Neuron (in vitro differentiated cells): ENCODE measurements at regions not wholly inside any gene's neighbourhood (a gene's known extent, or its start where the extent isn't known, plus 50 kb on each side); places are given as distances from the start of the nearest gene placed in this dataset.

Experiments
- H2AFZ ChIP-seq: one replicate; pipeline ENCODE4 v1.6.1; 2013; ENCODE audit warnings: low read depth, mild to moderate bottlenecking, inconsistent platforms, low read length, moderate library complexity
- H3K27me3 ChIP-seq: one replicate; pipeline ENCODE4 v1.6.1; 2013; ENCODE audit warnings: low read length; ENCODE audit not compliant: insufficient read depth
- H3K36me3 ChIP-seq: one replicate; pipeline ENCODE4 v1.6.1; 2013; ENCODE audit warnings: low read length; ENCODE audit not compliant: insufficient read depth
- H3K4me1 ChIP-seq: one replicate; pipeline ENCODE4 v1.6.1; 2013; ENCODE audit warnings: low read length; ENCODE audit not compliant: insufficient read depth
- H3K4me3 ChIP-seq: 2 replicates; pipeline ENCODE4 v1.5.1; 2013; ENCODE audit warnings: mild to moderate bottlenecking, low read length, moderate library complexity
- H3K9me3 ChIP-seq: one replicate; pipeline ENCODE4 v1.6.1; 2013; ENCODE audit warnings: low read length

- Histone ChIP-seq H3K27me3 (no peaks in the 10 kb centered on the region), H3K4me3 (no peak overlapping the region), H3K36me3 (no peaks in the 10 kb centered on the region), H2AFZ (no peak overlapping the region), H3K9me3 (no peaks in the 10 kb centered on the region), H3K4me1 (no peaks in the 10 kb centered on the region)
Measured at GRCh38 chr13:73479351-73479750, 420.5 kb downstream of the KLF5 start.

GRCh38 chr13:73477441-73477840 lies 418.6 kb downstream of the KLF5 start:
- H3K27me3 ChIP-seq = no peaks in the 10 kb centered on the region
- H3K4me1 ChIP-seq = no peaks in the 10 kb centered on the region
- H2AFZ ChIP-seq = no peak overlapping the region
- no peaks in the 10 kb centered on the region for H3K36me3 ChIP-seq
- H3K9me3 ChIP-seq = no peaks in the 10 kb centered on the region
- H3K4me3 ChIP-seq = no peak overlapping the region

- H3K4me1 ChIP-seq = no peaks in the 10 kb centered on the region
- H2AFZ ChIP-seq = no peak overlapping the region
- H3K36me3 ChIP-seq = no peaks in the 10 kb centered on the region
Measured at GRCh38 chr13:73473016-73473415, 414.2 kb downstream of the KLF5 start.

GRCh38 chr13:73467125-73467524 lies 408.3 kb downstream of the KLF5 start:
- Histone ChIP-seq H2AFZ (no peak overlapping the region), H3K9me3 (no peaks in the 10 kb centered on the region), H3K4me1 (no peaks in the 10 kb centered on the region), H3K27me3 (no peaks in the 10 kb centered on the region), H3K36me3 (no peaks in the 10 kb centered on the region), H3K4me3 (no peak overlapping the region)

More at GRCh38 chr13:73473016-73473415, 414.2 kb downstream of the KLF5 start:
- Histone ChIP-seq H3K27me3 (no peaks in the 10 kb centered on the region), H3K9me3 (no peaks in the 10 kb centered on the region), H3K4me3 (no peak overlapping the region)

GRCh38 chr13:73466561-73466960 lies 407.8 kb downstream of the KLF5 start:
- Histone ChIP-seq H2AFZ (no peak overlapping the region), H3K9me3 (no peaks in the 10 kb centered on the region), H3K4me1 (no peaks in the 10 kb centered on the region), H3K27me3 (no peaks in the 10 kb centered on the region), H3K4me3 (no peak overlapping the region), H3K36me3 (no peaks in the 10 kb centered on the region)

GRCh38 chr13:73465617-73465971 lies 406.8 kb downstream of the KLF5 start:
- H3K4me1 ChIP-seq = no peaks in the 10 kb centered on the region
- no peak overlapping the region for H2AFZ ChIP-seq
- H3K4me3 ChIP-seq = no peak overlapping the region
- H3K9me3 ChIP-seq = no peaks in the 10 kb centered on the region
- H3K36me3 ChIP-seq = no peaks in the 10 kb centered on the region
- no peaks in the 10 kb centered on the region for H3K27me3 ChIP-seq

- no peak overlapping the region for H3K4me3 ChIP-seq
- no peaks in the 10 kb centered on the region for H3K4me1 ChIP-seq
- H3K9me3 ChIP-seq = no peaks in the 10 kb centered on the region
Measured at GRCh38 chr13:73464758-73465616, 406.2 kb downstream of the KLF5 start.

GRCh38 chr13:73462241-73462640 lies 403.4 kb downstream of the KLF5 start:
- no peaks in the 10 kb centered on the region for H3K36me3 ChIP-seq
- H2AFZ ChIP-seq = no peak overlapping the region
- no peaks in the 10 kb centered on the region for H3K9me3 ChIP-seq
- H3K4me1 ChIP-seq = no peaks in the 10 kb centered on the region
- H3K4me3 ChIP-seq = no peak overlapping the region
- H3K27me3 ChIP-seq = no peaks in the 10 kb centered on the region

More at GRCh38 chr13:73464758-73465616, 406.2 kb downstream of the KLF5 start:
- no peaks in the 10 kb centered on the region for H3K36me3 ChIP-seq
- no peaks in the 10 kb centered on the region for H3K27me3 ChIP-seq
- no peak overlapping the region for H2AFZ ChIP-seq

GRCh38 chr13:73451221-73452029 lies 392.6 kb downstream of the KLF5 start:
- no peak overlapping the region for H3K4me3 ChIP-seq

GRCh38 chr13:73450583-73450982 lies 391.8 kb downstream of the KLF5 start:
- no peaks in the 10 kb centered on the region for H3K27me3 ChIP-seq
- no peak overlapping the region for H2AFZ ChIP-seq
- H3K4me1 ChIP-seq = no peaks in the 10 kb centered on the region
- no peaks in the 10 kb centered on the region for H3K9me3 ChIP-seq
- H3K4me3 ChIP-seq = no peak overlapping the region
- no peaks in the 10 kb centered on the region for H3K36me3 ChIP-seq

More at GRCh38 chr13:73451221-73452029, 392.6 kb downstream of the KLF5 start:
- H3K9me3 ChIP-seq = no peaks in the 10 kb centered on the region
- H3K27me3 ChIP-seq = no peaks in the 10 kb centered on the region
- no peaks in the 10 kb centered on the region for H3K36me3 ChIP-seq
- no peaks in the 10 kb centered on the region for H3K4me1 ChIP-seq
- H2AFZ ChIP-seq = no peak overlapping the region

GRCh38 chr13:73449252-73449651 lies 390.4 kb downstream of the KLF5 start:
- no peaks in the 10 kb centered on the region for H3K9me3 ChIP-seq
- no peaks in the 10 kb centered on the region for H3K36me3 ChIP-seq
- H3K4me3 ChIP-seq = no peak overlapping the region
- H3K27me3 ChIP-seq = no peaks in the 10 kb centered on the region
- no peak overlapping the region for H2AFZ ChIP-seq
- no peaks in the 10 kb centered on the region for H3K4me1 ChIP-seq

GRCh38 chr13:73440296-73440895 lies 381.6 kb downstream of the KLF5 start:
- Histone ChIP-seq H3K4me1 (no peaks in the 10 kb centered on the region), H3K36me3 (no peaks in the 10 kb centered on the region), H3K9me3 (peaks cover 8% of the 10 kb centered on the region)

GRCh38 chr13:73433890-73434289 lies 375.1 kb downstream of the KLF5 start:
- Histone ChIP-seq H3K4me3 (no peak overlapping the region), H3K4me1 (no peaks in the 10 kb centered on the region), H3K36me3 (no peaks in the 10 kb centered on the region), H3K27me3 (no peaks in the 10 kb centered on the region), H3K9me3 (no peaks in the 10 kb centered on the region), H2AFZ (no peak overlapping the region)

More at GRCh38 chr13:73440296-73440895, 381.6 kb downstream of the KLF5 start:
- Histone ChIP-seq H3K27me3 (no peaks in the 10 kb centered on the region), H2AFZ (no peak overlapping the region), H3K4me3 (no peak overlapping the region)
